ENCODE measurements at regions not wholly inside any gene's neighbourhood (a gene's known extent, or its start where the extent isn't known, plus 50 kb on each side); places are given as distances from the start of the nearest gene placed in this dataset.

DNA sequence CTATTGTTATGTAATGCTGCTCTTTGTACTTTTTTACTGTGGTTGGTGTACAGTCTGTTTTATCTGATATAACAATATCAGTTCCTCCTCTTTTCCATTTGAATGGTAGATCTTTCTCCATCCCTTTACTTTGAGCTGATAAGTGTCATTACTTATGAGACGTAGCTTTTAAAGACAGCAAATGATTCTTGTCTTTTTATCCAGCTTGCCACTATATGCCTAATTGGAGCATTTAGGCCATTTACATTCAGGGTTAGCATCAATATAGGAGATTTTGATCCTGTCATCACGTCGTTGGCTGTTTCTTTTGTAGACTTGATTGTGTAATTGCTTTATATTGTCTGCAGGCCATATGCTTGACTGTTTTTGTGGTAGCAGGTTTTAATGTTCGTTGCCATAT, 894.2 kb upstream of the ATXN8OS start:
- Mint-ChIP-seq H3K27ac (ENCODE audit: unreplicated experiment) (no peak overlapping the region), H3K4me3 (ENCODE audit: unreplicated experiment) (no peak overlapping the region), H3K36me3 (ENCODE audit: low read depth, unreplicated experiment) (no peaks in the 10 kb centered on the region), H3K4me1 (ENCODE audit: low read depth, unreplicated experiment) (no peaks in the 10 kb centered on the region), H3K9me3 (ENCODE audit: unreplicated experiment) (no peaks in the 10 kb centered on the region), H3K27me3 (ENCODE audit: low read depth, unreplicated experiment) (no peaks in the 10 kb centered on the region)
- no peak overlapping the region for H3K4me2 ChIP-seq (ENCODE audit: low read length)
- H3K9ac ChIP-seq (ENCODE audit: low read length) = no peak overlapping the region
- no peak overlapping the region for H3K27ac ChIP-seq (ENCODE audit: low read depth, low read length)
- no peak overlapping the region for H3K4me3 ChIP-seq (ENCODE audit: insufficient read depth, low read depth, low read length)
- no peak overlapping the region for H2AFZ ChIP-seq (ENCODE audit: low read depth, low read length)
- H3K9me3 ChIP-seq (ENCODE audit: insufficient read depth, low read depth, low read length) = peaks cover 2% of the 10 kb centered on the region
- no peaks in the 10 kb centered on the region for H3K79me2 ChIP-seq (ENCODE audit: insufficient read depth, low read length)
- FAIRE-seq (no peak), DNase-seq (ENCODE audit: low read depth) (no peak)
- H3K36me3 ChIP-seq (ENCODE audit: insufficient read depth, low read length) = no peaks in the 10 kb centered on the region
- H4K20me1 ChIP-seq (ENCODE audit: insufficient read depth, low read length) = no peaks in the 10 kb centered on the region
- H3K4me1 ChIP-seq (ENCODE audit: insufficient read depth, low read length) = no peaks in the 10 kb centered on the region
- no peaks in the 10 kb centered on the region for H3K27me3 ChIP-seq (ENCODE audit: insufficient read depth, low read length)
- TF ChIP-seq CTCF (IDR thresholded peaks at IDR 0.05; ENCODE audit: insufficient read depth, low read depth, low read length) (no peak), EZH2 (IDR thresholded peaks at IDR 0.05; ENCODE audit: insufficient read depth, low read length) (no peak)

DNA sequence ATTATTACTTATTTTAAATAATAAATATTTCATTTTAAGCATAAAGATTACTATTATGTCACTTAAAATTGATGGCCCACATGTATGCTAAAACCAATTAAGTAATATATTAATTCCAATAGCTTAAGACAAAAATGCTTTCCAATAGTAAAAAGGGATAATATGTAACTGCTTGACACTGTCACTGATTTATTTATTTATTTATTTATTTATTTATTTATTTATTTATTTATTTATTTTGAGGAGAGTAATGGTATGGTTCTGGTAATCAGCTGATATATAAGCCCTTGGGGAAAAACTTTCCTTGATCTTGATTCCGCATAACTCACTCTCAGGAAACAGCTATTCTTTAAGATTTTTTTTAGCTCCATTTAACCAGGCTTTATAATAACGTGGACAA, 903.0 kb upstream of the ATXN8OS start:
- Histone ChIP-seq H3K79me2 (ENCODE audit: insufficient read depth, low read length) (no peaks in the 10 kb centered on the region), H3K4me2 (ENCODE audit: low read length) (no peak overlapping the region), H3K27ac (ENCODE audit: low read depth, low read length) (no peak overlapping the region), H3K9ac (ENCODE audit: low read length) (no peak overlapping the region), H3K4me1 (ENCODE audit: insufficient read depth, low read length) (no peaks in the 10 kb centered on the region), H4K20me1 (ENCODE audit: insufficient read depth, low read length) (no peaks in the 10 kb centered on the region), H2AFZ (ENCODE audit: low read depth, low read length) (no peak overlapping the region), H3K27me3 (ENCODE audit: insufficient read depth, low read length) (no peaks in the 10 kb centered on the region), H3K36me3 (ENCODE audit: insufficient read depth, low read length) (no peaks in the 10 kb centered on the region), H3K9me3 (ENCODE audit: insufficient read depth, low read depth, low read length) (no peaks in the 10 kb centered on the region), H3K4me3 (ENCODE audit: insufficient read depth, low read depth, low read length) (no peak overlapping the region)
- Mint-ChIP-seq H3K9me3 (ENCODE audit: unreplicated experiment) (no peaks in the 10 kb centered on the region), H3K27ac (ENCODE audit: unreplicated experiment) (no peak overlapping the region), H3K4me1 (ENCODE audit: low read depth, unreplicated experiment) (no peaks in the 10 kb centered on the region), H3K4me3 (ENCODE audit: unreplicated experiment) (no peak overlapping the region), H3K36me3 (ENCODE audit: low read depth, unreplicated experiment) (no peaks in the 10 kb centered on the region), H3K27me3 (ENCODE audit: low read depth, unreplicated experiment) (no peaks in the 10 kb centered on the region)
- no peak for TF ChIP-seq CTCF (IDR thresholded peaks at IDR 0.05; ENCODE audit: insufficient read depth, low read depth, low read length)
- no peak for TF ChIP-seq EZH2 (IDR thresholded peaks at IDR 0.05; ENCODE audit: insufficient read depth, low read length)
- DNase-seq (ENCODE audit: low read depth) (no peak), FAIRE-seq (no peak)

- Histone ChIP-seq H3K4me3 (ENCODE audit: insufficient read depth, low read depth, low read length) (no peak overlapping the region), H3K4me2 (ENCODE audit: low read length) (no peak overlapping the region), H3K27me3 (ENCODE audit: insufficient read depth, low read length) (no peaks in the 10 kb centered on the region), H2AFZ (ENCODE audit: low read depth, low read length) (no peak overlapping the region), H3K9me3 (ENCODE audit: insufficient read depth, low read depth, low read length) (no peaks in the 10 kb centered on the region), H3K9ac (ENCODE audit: low read length) (no peak overlapping the region), H4K20me1 (ENCODE audit: insufficient read depth, low read length) (no peaks in the 10 kb centered on the region), H3K4me1 (ENCODE audit: insufficient read depth, low read length) (no peaks in the 10 kb centered on the region), H3K36me3 (ENCODE audit: insufficient read depth, low read length) (no peaks in the 10 kb centered on the region), H3K79me2 (ENCODE audit: insufficient read depth, low read length) (no peaks in the 10 kb centered on the region), H3K27ac (ENCODE audit: low read depth, low read length) (no peak overlapping the region)
- Mint-ChIP-seq H3K4me1 (ENCODE audit: low read depth, unreplicated experiment) (no peaks in the 10 kb centered on the region), H3K9me3 (ENCODE audit: unreplicated experiment) (no peaks in the 10 kb centered on the region), H3K4me3 (ENCODE audit: unreplicated experiment) (no peak overlapping the region), H3K36me3 (ENCODE audit: low read depth, unreplicated experiment) (no peaks in the 10 kb centered on the region), H3K27me3 (ENCODE audit: low read depth, unreplicated experiment) (no peaks in the 10 kb centered on the region), H3K27ac (ENCODE audit: unreplicated experiment) (no peak overlapping the region)
- DNase-seq (ENCODE audit: low read depth) (no peak), FAIRE-seq (no peak)
- TF ChIP-seq CTCF (IDR thresholded peaks at IDR 0.05; ENCODE audit: insufficient read depth, low read depth, low read length) (no peak), EZH2 (IDR thresholded peaks at IDR 0.05; ENCODE audit: insufficient read depth, low read length) (no peak)
Observed at GRCh38 chr13:69202996-69203395, 904.6 kb upstream of the ATXN8OS start.
